ENCODE measurements at regions not wholly inside any gene's neighbourhood (a gene's known extent, or its start where the extent isn't known, plus 50 kb on each side); places are given as distances from the start of the nearest gene placed in this dataset.

DNA sequence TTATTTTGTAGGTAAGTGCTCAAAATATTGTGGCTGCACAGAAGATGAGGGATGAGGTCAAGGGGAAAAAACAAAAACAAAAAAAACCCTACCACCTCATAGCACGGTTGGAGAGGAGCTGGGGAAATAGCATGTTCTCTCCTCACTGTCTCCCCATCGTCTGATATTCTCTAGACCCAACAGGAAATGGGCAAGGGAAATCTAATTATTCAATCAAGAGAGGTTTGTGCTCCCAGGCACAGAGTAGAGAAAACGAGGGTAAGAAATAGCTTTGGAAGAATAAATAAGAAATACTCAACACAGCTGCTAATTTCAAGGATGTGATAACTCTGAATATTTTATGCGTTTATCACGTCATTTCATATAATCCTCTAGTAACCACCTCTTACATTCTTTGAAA is 619.2 kb upstream of the GNPDA2 start:
- intact Hi-C loops (cut with micrococcal nuclease) (no loop called here), dilution Hi-C loops (cut with MboI; ENCODE audit: extremely low pct_ligation_motif_present, low sequenced_read_pairs) (no loop called here)
- no peaks in the 10 kb centered on the region for H3K79me2 ChIP-seq (ENCODE audit: control insufficient read depth, insufficient read depth, low read length)
- CTCF ChIA-PET: no interaction called here
- no peak overlapping the region for H3K4me2 ChIP-seq (ENCODE audit: insufficient read depth, low read length)
- H3K27me3 ChIP-seq (ENCODE audit: control insufficient read depth in 2 of 2, insufficient read depth in 2 of 2, low read length in 2 of 2): no peaks in the 10 kb centered on the region
- H3K27ac ChIP-seq (ENCODE audit: insufficient read depth, low read depth, low read length): no peak overlapping the region
- no peak overlapping the region for H3K9ac ChIP-seq (replicated peaks; ENCODE audit: extremely low read depth, insufficient read depth, low read length)
- H3K36me3 ChIP-seq (ENCODE audit: control insufficient read depth in 2 of 2, extremely low read depth in 1 of 2, insufficient read depth in 2 of 2, low read length in 2 of 2): no peaks in the 10 kb centered on the region
- H3K9me1 ChIP-seq (replicated peaks; ENCODE audit: control insufficient read depth, extremely low read depth, insufficient read depth, low read length): no peaks in the 10 kb centered on the region
- no peaks in the 10 kb centered on the region for H4K20me1 ChIP-seq (replicated peaks; ENCODE audit: control insufficient read depth, extremely low read depth, insufficient read depth, low read length)
- no peak overlapping the region for H3K4me3 ChIP-seq (replicated peaks in 1 of 3; ENCODE audit: insufficient read depth in 1 of 3, low read depth in 1 of 3, low read length in 3 of 3)
- FAIRE-seq: no peak
- H3K9me3 ChIP-seq (replicated peaks; ENCODE audit: control insufficient read depth, insufficient read depth, low read length): peaks cover 3% of the 10 kb centered on the region
- POLR2A ChIA-PET: no interaction called here
- DNase-seq (ENCODE audit: low read depth, low spot score): no peak
- no TSS peak for BruUV-seq (replicated peaks)
- no peaks in the 10 kb centered on the region for H3K4me1 ChIP-seq (ENCODE audit: control insufficient read depth, extremely low read depth, insufficient read depth, low read length)
- no peak for TF ChIP-seq EZH2 (IDR thresholded peaks at IDR 0.05; ENCODE audit: borderline replicate concordance, low read depth, low read length, severe bottlenecking)
- no peak for TF ChIP-seq MYC (IDR thresholded peaks at IDR 0.05; ENCODE audit: low read depth, low read length)
- TF ChIP-seq CTCF (IDR thresholded peaks at IDR 0.05; ENCODE audit: extremely low read depth in 1 of 2, insufficient read depth in 1 of 2, low read depth in 1 of 2, low read length in 2 of 2): no peak
- no peak for TF ChIP-seq JUN (IDR thresholded peaks at IDR 0.05; ENCODE audit: borderline replicate concordance, insufficient read depth, insufficient read length, low read depth)
- H2AFZ ChIP-seq (ENCODE audit: low read depth, low read length): no peak overlapping the region

GRCh38 chr4:45331802-45332201 is 605.4 kb upstream of the GNPDA2 start:
- POLR2A ChIA-PET: no interaction called here
- FAIRE-seq (no peak), DNase-seq (ENCODE audit: low read depth, low spot score) (no peak)
- Histone ChIP-seq H2AFZ (ENCODE audit: low read depth, low read length) (no peak overlapping the region), H3K36me3 (ENCODE audit: control insufficient read depth in 2 of 2, extremely low read depth in 1 of 2, insufficient read depth in 2 of 2, low read length in 2 of 2) (no peaks in the 10 kb centered on the region), H3K9me3 (replicated peaks; ENCODE audit: control insufficient read depth, insufficient read depth, low read length) (peaks cover 9% of the 10 kb centered on the region), H3K79me2 (ENCODE audit: control insufficient read depth, insufficient read depth, low read length) (no peaks in the 10 kb centered on the region), H3K9ac (replicated peaks; ENCODE audit: extremely low read depth, insufficient read depth, low read length) (no peak overlapping the region), H3K27ac (ENCODE audit: insufficient read depth, low read depth, low read length) (no peak overlapping the region), H4K20me1 (replicated peaks; ENCODE audit: control insufficient read depth, extremely low read depth, insufficient read depth, low read length) (no peaks in the 10 kb centered on the region), H3K9me1 (replicated peaks; ENCODE audit: control insufficient read depth, extremely low read depth, insufficient read depth, low read length) (no peaks in the 10 kb centered on the region), H3K4me3 (replicated peaks in 1 of 3; ENCODE audit: insufficient read depth in 1 of 3, low read depth in 1 of 3, low read length in 3 of 3) (no peak overlapping the region), H3K27me3 (ENCODE audit: control insufficient read depth in 2 of 2, insufficient read depth in 2 of 2, low read length in 2 of 2) (no peaks in the 10 kb centered on the region), H3K4me2 (ENCODE audit: insufficient read depth, low read length) (no peak overlapping the region), H3K4me1 (ENCODE audit: control insufficient read depth, extremely low read depth, insufficient read depth, low read length) (no peaks in the 10 kb centered on the region)
- intact Hi-C loops (cut with micrococcal nuclease): no loop called here
- BruUV-seq (replicated peaks): no TSS peak
- dilution Hi-C loops (cut with MboI; ENCODE audit: extremely low pct_ligation_motif_present, low sequenced_read_pairs): no loop called here
- TF ChIP-seq EZH2 (IDR thresholded peaks at IDR 0.05; ENCODE audit: borderline replicate concordance, low read depth, low read length, severe bottlenecking): no peak
- TF ChIP-seq FOS (IDR thresholded peaks at IDR 0.05; ENCODE audit: borderline replicate concordance, insufficient read depth, low read length): no peak
- TF ChIP-seq GATA2 (IDR thresholded peaks at IDR 0.05; ENCODE audit: insufficient read depth, insufficient read length, low read depth, low read length): no peak
- no peak for TF ChIP-seq MYC (IDR thresholded peaks at IDR 0.05; ENCODE audit: low read depth, low read length)
- no peak for TF ChIP-seq POLR2A (IDR thresholded peaks at IDR 0.05; ENCODE audit: low read depth, low read length)
- TF ChIP-seq, protein P1, sequence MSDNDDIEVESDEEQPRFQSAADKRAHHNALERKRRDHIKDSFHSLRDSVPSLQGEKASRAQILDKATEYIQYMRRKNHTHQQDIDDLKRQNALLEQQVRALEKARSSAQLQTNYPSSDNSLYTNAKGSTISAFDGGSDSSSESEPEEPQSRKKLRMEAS (IDR thresholded peaks at IDR 0.05; ENCODE audit: insufficient read depth, insufficient read length): no peak
- no peak for TF ChIP-seq JUN (IDR thresholded peaks at IDR 0.05; ENCODE audit: borderline replicate concordance, insufficient read depth, insufficient read length, low read depth)
- TF ChIP-seq CTCF (IDR thresholded peaks at IDR 0.05; ENCODE audit: extremely low read depth in 1 of 2, insufficient read depth in 1 of 2, low read depth in 1 of 2, low read length in 2 of 2): no peak
- no peak for TF ChIP-seq POLR2AphosphoS5 (IDR thresholded peaks at IDR 0.05; ENCODE audit: insufficient read depth, low read depth, low read length)
- CTCF ChIA-PET: no interaction called here

All from endothelial cell of umbilical vein (primary cell).